Progenitor cell of endocrine pancreas (in vitro differentiated cells): ENCODE measurements at regions not wholly inside any gene's neighbourhood (a gene's known extent, or its start where the extent isn't known, plus 50 kb on each side); places are given as distances from the start of the nearest gene placed in this dataset.

ENCODE experiments used
- DNase-seq: peaks from one replicate; pipeline ENCODE4 v3.0.0; 2021; ENCODE audit warnings: low spot score; ENCODE audit not compliant: unreplicated experiment
- H3K27ac Mint-ChIP-seq: 2 replicates; pipeline ENCODE4 v1.8.0; 2021; ENCODE audit warnings: mild to moderate bottlenecking, moderate library complexity, mixed read lengths
- H3K27me3 Mint-ChIP-seq: 2 replicates; pipeline ENCODE4 v1.8.0; 2021; ENCODE audit warnings: mixed read lengths
- H3K36me3 Mint-ChIP-seq: 2 replicates; pipeline ENCODE4 v1.8.0; 2022; ENCODE audit warnings: mixed read lengths; ENCODE audit not compliant: insufficient read depth
- H3K4me1 Mint-ChIP-seq: 2 replicates; pipeline ENCODE4 v1.8.0; 2021; ENCODE audit warnings: low read depth, mixed read lengths
- H3K4me3 Mint-ChIP-seq: 2 replicates; pipeline ENCODE4 v1.8.0; 2021; ENCODE audit warnings: low read depth, mild to moderate bottlenecking, moderate library complexity, mixed read lengths
- H3K9me3 Mint-ChIP-seq: 2 replicates; pipeline ENCODE4 v1.8.0; 2021; ENCODE audit warnings: low read depth, mixed read lengths
- TF ChIP-seq, protein P1 (sequence below): fragments of 200-600 bp; sonication (generic); IDR thresholded peaks from one replicate; pipeline ENCODE4 v1.5.0; 2021; ENCODE audit warnings: antibody characterized with exemption, mild to moderate bottlenecking; ENCODE audit not compliant: unreplicated experiment

DNA sequence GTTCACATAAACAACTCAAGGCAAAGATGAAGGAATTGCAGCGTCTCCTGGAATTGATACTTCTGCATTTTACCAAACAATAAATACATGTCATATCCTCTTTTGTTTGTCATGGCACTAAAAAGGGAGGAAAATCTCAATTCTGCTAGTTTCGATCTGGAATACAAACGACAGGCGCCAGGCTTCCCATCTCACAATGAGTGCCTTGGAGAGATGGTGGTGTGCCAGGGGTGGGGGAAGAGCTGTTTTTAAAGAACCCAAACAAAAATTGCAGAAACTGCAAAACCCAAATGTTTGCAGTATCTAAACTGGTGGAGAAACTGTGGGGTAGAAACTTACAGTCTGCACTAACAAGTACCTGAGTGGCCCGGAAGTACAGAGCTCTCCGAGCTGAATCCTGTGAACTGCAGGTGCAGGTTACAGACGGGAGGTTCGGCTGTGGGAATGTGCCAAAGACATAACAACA, 53.0 kb upstream of the KLF3 start:
- DNase-seq = no peak
- TF ChIP-seq, protein P1, sequence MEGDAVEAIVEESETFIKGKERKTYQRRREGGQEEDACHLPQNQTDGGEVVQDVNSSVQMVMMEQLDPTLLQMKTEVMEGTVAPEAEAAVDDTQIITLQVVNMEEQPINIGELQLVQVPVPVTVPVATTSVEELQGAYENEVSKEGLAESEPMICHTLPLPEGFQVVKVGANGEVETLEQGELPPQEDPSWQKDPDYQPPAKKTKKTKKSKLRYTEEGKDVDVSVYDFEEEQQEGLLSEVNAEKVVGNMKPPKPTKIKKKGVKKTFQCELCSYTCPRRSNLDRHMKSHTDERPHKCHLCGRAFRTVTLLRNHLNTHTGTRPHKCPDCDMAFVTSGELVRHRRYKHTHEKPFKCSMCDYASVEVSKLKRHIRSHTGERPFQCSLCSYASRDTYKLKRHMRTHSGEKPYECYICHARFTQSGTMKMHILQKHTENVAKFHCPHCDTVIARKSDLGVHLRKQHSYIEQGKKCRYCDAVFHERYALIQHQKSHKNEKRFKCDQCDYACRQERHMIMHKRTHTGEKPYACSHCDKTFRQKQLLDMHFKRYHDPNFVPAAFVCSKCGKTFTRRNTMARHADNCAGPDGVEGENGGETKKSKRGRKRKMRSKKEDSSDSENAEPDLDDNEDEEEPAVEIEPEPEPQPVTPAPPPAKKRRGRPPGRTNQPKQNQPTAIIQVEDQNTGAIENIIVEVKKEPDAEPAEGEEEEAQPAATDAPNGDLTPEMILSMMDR = no peak
- Mint-ChIP-seq H3K27me3 (no peaks in the 10 kb centered on the region), H3K27ac (peak overlapping the region; percentile 17), H3K36me3 (peaks cover 4% of the 10 kb centered on the region), H3K4me3 (no peak overlapping the region), H3K9me3 (no peaks in the 10 kb centered on the region), H3K4me1 (peaks cover 11% of the 10 kb centered on the region)

DNA sequence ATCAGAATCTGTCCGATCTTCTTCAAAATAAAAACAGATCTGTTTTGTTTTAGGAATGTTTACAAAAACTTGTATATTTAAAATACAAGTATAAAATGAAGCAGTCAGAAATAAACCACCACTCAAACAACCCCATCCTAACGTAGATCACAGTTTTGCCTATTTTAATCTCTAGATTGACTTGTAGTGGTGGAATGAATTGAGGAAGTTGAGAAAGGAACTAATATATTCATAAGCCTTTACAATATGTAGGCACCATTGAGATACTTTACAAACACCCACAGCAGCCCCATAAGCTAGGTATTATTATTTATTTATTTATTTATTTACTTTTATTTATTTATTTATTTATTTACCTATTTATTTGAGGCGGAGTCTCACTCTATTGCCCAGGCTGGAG, 52.3 kb upstream of the KLF3 start:
- peaks cover 7% of the 10 kb centered on the region for H3K4me1 Mint-ChIP-seq
- no peak overlapping the region for H3K27ac Mint-ChIP-seq
- no peaks in the 10 kb centered on the region for H3K27me3 Mint-ChIP-seq
- H3K4me3 Mint-ChIP-seq = no peak overlapping the region
- no peak for DNase-seq
- H3K36me3 Mint-ChIP-seq = peaks cover 4% of the 10 kb centered on the region
- H3K9me3 Mint-ChIP-seq = no peaks in the 10 kb centered on the region
- TF ChIP-seq, protein P1 = no peak

DNA sequence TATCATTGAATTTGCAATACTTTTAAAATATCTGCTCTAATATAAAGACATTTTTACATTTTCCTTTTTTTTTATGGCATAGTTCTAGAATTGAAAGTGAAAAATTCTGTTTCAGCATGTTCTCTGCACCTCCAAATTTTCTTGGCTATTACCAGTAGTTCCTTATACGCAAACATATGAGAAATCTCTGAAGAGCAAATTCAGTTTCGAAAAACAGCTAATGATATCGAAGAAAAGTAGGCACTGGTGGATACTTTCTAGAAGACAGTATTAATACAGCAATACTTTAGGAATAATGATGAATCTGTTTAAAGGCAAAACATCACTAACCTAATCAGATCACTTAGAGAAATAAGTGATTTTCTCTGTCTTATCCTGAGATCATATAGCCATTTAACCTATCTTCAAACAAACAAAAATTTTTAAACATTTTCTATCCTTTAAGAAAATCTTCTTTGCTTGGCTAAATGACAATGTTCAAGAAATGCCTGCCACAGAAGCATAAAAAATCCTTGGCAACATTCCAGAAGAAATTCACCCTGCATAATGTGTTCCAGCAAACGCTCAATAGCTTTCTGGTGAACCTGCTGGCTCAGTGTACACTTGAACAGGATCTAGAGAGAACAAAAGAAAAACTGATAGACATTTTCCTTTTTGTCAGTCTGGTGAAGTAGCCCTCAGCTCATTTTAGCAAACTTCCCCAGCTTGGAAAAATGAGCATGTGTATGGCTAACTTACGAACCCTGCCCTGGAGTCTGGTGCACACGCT, 51.2 kb upstream of the KLF3 start:
- Mint-ChIP-seq H3K4me3 (no peak overlapping the region), H3K27ac (no peak overlapping the region), H3K27me3 (no peaks in the 10 kb centered on the region), H3K9me3 (no peaks in the 10 kb centered on the region), H3K36me3 (peaks cover 2% of the 10 kb centered on the region), H3K4me1 (peaks cover 9% of the 10 kb centered on the region)
- TF ChIP-seq, protein P1 = no peak
- DNase-seq = no peak
